Vagina (tissue), 2 donors: ENCODE measurements at regions not wholly inside any gene's neighbourhood (a gene's known extent, or its start where the extent isn't known, plus 50 kb on each side); places are given as distances from the start of the nearest gene placed in this dataset.

ENCODE experiments used
- DNase-seq, 2 donors: peaks; one replicate each; pipeline ENCODE4 v3.0.0-alpha.2; 2017; ENCODE audit errors: extremely low spot score in 2 of 2
- H3K27ac ChIP-seq: fragments of 200-600 bp; sonication (generic); one replicate; pipeline ENCODE4 v1.5.1; 2019
- H3K27me3 ChIP-seq: fragments of 200-600 bp; sonication (generic); one replicate; pipeline ENCODE4 v1.5.1; 2019
- H3K36me3 ChIP-seq, 2 donors: fragments of 200-600 bp; sonication (generic); one replicate each; pipeline ENCODE4 v1.5.1; 2017 to 2019
- H3K4me1 ChIP-seq: fragments of 200-600 bp; sonication (generic); one replicate; pipeline ENCODE4 v1.5.1; 2019
- H3K4me3 ChIP-seq, 2 donors: fragments of 200-600 bp; sonication (generic); 1 replicate in 1 of 2; 2 replicates in 1 of 2; pipeline ENCODE4 v1.5.1; 2016 to 2019
- H3K9me3 ChIP-seq: fragments of 200-600 bp; sonication (generic); one replicate; pipeline ENCODE4 v1.5.1; 2019
- CTCF ChIP-seq, 3 experiments: fragments of 450-650 bp in 2 of 3; fragments of 200-600 bp in 1 of 3; sonication (generic) in 1 of 3; IDR thresholded peaks; one replicate each; pipeline ENCODE4 v1.5.1; 2017 to 2019; ENCODE audit warnings: antibody characterized with exemption in 3 of 3, mild to moderate bottlenecking in 2 of 3, moderate library complexity in 2 of 3
- POLR2A ChIP-seq, 2 donors: fragments of 450-650 bp; IDR thresholded peaks; one replicate each; pipeline ENCODE4 v1.6.1; 2017; ENCODE audit warnings: antibody characterized with exemption in 2 of 2, mild to moderate bottlenecking in 2 of 2, moderate library complexity in 2 of 2
- POLR2AphosphoS5 ChIP-seq, 2 donors: sonication (generic); formaldehyde crosslinking; IDR thresholded peaks; one replicate each; pipeline ENCODE4 v1.9.0; 2017; ENCODE audit warnings: antibody characterized with exemption in 2 of 2, mild to moderate bottlenecking in 2 of 2, low read depth in 1 of 2; ENCODE audit not compliant: insufficient read depth in 1 of 2
- intact Hi-C: fragments of 100-400 bp; cut with DNase I; formaldehyde crosslinking; loops from one replicate; pipeline ENCODE4 v1.15.1; 2023

GRCh38 chr20:60598528-60598927 is 640.3 kb downstream of the CDH26 start:
- TF ChIP-seq CTCF (IDR thresholded peaks at IDR 0.05) (no peak), POLR2A (IDR thresholded peaks at IDR 0.05) (no peak), POLR2AphosphoS5 (IDR thresholded peaks at IDR 0.05; ENCODE audit: insufficient read depth in 1 of 2, low read depth in 1 of 2) (no peak)
- Histone ChIP-seq H3K4me1 (no peaks in the 10 kb centered on the region), H3K27me3 (no peaks in the 10 kb centered on the region), H3K36me3 (no peaks in the 10 kb centered on the region), H3K27ac (no peak overlapping the region), H3K4me3 (no peak overlapping the region), H3K9me3 (no peaks in the 10 kb centered on the region)
- intact Hi-C loops = no loop called here
- DNase-seq = peak in 1 of 2 donors; percentile 60

GRCh38 chr20:60599381-60599780 is 641.2 kb downstream of the CDH26 start:
- Histone ChIP-seq H3K4me3 (no peak overlapping the region), H3K9me3 (no peaks in the 10 kb centered on the region), H3K27ac (no peak overlapping the region), H3K4me1 (no peaks in the 10 kb centered on the region), H3K27me3 (no peaks in the 10 kb centered on the region), H3K36me3 (no peaks in the 10 kb centered on the region)
- peak in 1 of 2 donors; percentile 22 for DNase-seq
- intact Hi-C loops = no loop called here
- TF ChIP-seq CTCF (IDR thresholded peaks at IDR 0.05) (no peak), POLR2AphosphoS5 (IDR thresholded peaks at IDR 0.05; ENCODE audit: insufficient read depth in 1 of 2, low read depth in 1 of 2) (no peak), POLR2A (IDR thresholded peaks at IDR 0.05) (no peak)

GRCh38 chr20:60600036-60600435 is 641.8 kb downstream of the CDH26 start:
- intact Hi-C loops = no loop called here
- peak in 1 of 2 donors; percentile 60 for DNase-seq
- Histone ChIP-seq H3K4me3 (no peak overlapping the region), H3K9me3 (no peaks in the 10 kb centered on the region), H3K4me1 (no peaks in the 10 kb centered on the region), H3K27ac (no peak overlapping the region), H3K36me3 (no peaks in the 10 kb centered on the region), H3K27me3 (no peaks in the 10 kb centered on the region)
- no peak for TF ChIP-seq POLR2A (IDR thresholded peaks at IDR 0.05)
- TF ChIP-seq CTCF (IDR thresholded peaks at IDR 0.05) = no peak
- no peak for TF ChIP-seq POLR2AphosphoS5 (IDR thresholded peaks at IDR 0.05; ENCODE audit: insufficient read depth in 1 of 2, low read depth in 1 of 2)

GRCh38 chr20:60624066-60624465 is 628.0 kb upstream of the CDH4 start:
- intact Hi-C loops = no loop called here
- no peak for TF ChIP-seq POLR2A (IDR thresholded peaks at IDR 0.05)
- no peak for TF ChIP-seq POLR2AphosphoS5 (IDR thresholded peaks at IDR 0.05; ENCODE audit: insufficient read depth in 1 of 2, low read depth in 1 of 2)
- TF ChIP-seq CTCF (IDR thresholded peaks at IDR 0.05) = no peak
- Histone ChIP-seq H3K9me3 (no peaks in the 10 kb centered on the region), H3K27ac (no peak overlapping the region), H3K36me3 (no peaks in the 10 kb centered on the region), H3K4me1 (no peaks in the 10 kb centered on the region), H3K4me3 (no peak overlapping the region), H3K27me3 (no peaks in the 10 kb centered on the region)
- peak in 1 of 2 donors; percentile 3 for DNase-seq

GRCh38 chr20:60627751-60628565 is 624.1 kb upstream of the CDH4 start:
- Histone ChIP-seq H3K9me3 (no peaks in the 10 kb centered on the region), H3K4me3 (no peak overlapping the region), H3K4me1 (no peaks in the 10 kb centered on the region), H3K27ac (no peak overlapping the region), H3K36me3 (no peaks in the 10 kb centered on the region), H3K27me3 (no peaks in the 10 kb centered on the region)
- peak in 1 of 2 donors; percentile 71 for DNase-seq
- intact Hi-C loops = no loop called here
- no peak for TF ChIP-seq POLR2A (IDR thresholded peaks at IDR 0.05)
- no peak for TF ChIP-seq POLR2AphosphoS5 (IDR thresholded peaks at IDR 0.05; ENCODE audit: insufficient read depth in 1 of 2, low read depth in 1 of 2)
- no peak for TF ChIP-seq CTCF (IDR thresholded peaks at IDR 0.05)
